NB4 (cell line): ENCODE measurements at regions not wholly inside any gene's neighbourhood (a gene's known extent, or its start where the extent isn't known, plus 50 kb on each side); places are given as distances from the start of the nearest gene placed in this dataset.

Experiments
- DNase-seq: peaks from one replicate; pipeline ENCODE4 v3.0.0; 2010; ENCODE audit warnings: low read depth
- H3K4me3 ChIP-seq: one replicate; pipeline ENCODE4 v1.5.1; 2011; ENCODE audit warnings: mild to moderate bottlenecking, low read depth, low read length, moderate library complexity
- CTCF ChIP-seq: IDR thresholded peaks from one replicate; pipeline ENCODE4 v1.5.1; 2012; ENCODE audit warnings: low read depth, low read length
- MAX ChIP-seq: IDR thresholded peaks from 2 replicates; pipeline ENCODE4 v1.6.1; 2011; ENCODE audit warnings: low read depth, low read length
- MYC ChIP-seq: IDR thresholded peaks from 2 replicates; pipeline ENCODE4 v1.6.1; 2011; ENCODE audit warnings: low read depth, low read length
- POLR2A ChIP-seq: IDR thresholded peaks from 2 replicates; pipeline ENCODE4 v1.6.1; 2011; ENCODE audit warnings: mild to moderate bottlenecking; ENCODE audit not compliant: insufficient read length; ENCODE audit errors: extremely low read depth

DNA sequence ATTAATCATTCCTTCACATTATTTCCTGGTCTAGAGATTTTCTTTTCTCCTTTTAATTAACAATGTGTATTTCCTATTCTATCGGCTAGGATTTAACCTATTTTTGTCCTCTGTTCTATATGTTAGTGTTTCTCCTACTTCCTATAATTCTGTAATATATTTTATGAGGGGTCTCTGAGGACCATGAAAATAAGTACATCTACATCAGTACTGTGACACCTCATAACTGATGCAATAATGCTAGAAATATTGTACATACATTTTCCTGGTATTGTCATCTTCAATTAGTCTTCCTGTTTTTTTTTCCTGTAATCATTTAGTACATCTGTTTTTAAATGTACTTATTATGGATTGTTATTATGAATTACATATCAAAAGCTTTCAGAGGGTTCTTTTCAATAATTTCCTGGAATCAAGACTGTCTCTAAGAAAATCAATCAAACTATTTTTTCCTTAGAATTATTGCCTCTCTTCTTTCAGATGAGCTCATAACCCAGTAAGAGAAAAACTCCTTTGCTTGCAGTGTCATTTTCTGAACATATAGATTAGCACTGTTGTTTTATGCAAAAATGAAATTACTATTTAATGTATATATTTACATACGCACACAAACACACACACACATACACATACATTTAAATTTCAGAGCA lies 1004.3 kb downstream of the SLITRK5 start:
- no peak for DNase-seq
- TF ChIP-seq POLR2A (no peak), CTCF (no peak), MYC (no peak), MAX (no peak)
- H3K4me3 ChIP-seq: no peak overlapping the region

GRCh38 chr13:88676016-88676415 lies 1004.8 kb downstream of the SLITRK5 start:
- no peak overlapping the region for H3K4me3 ChIP-seq
- TF ChIP-seq CTCF (no peak), MAX (no peak), POLR2A (no peak)
- no peak for DNase-seq

DNA sequence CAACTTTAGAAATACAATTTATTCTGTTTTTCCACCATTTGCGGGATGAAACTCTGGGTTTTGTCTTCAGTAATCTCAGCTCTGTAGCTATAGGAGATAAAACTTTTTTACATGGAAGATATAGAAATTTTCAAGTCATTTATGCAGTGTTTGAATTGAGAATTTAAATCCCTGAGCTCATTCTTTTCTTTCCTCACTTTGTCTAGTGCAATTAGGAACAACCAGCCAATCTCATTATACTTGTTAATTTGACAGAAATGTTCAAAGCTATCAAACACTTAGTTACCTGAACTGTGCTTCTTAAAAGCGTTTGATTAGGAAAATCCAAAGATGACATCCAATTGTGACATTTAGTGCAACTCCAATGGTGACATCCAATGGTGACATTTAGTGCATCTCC lies 1014.3 kb downstream of the SLITRK5 start:
- DNase-seq: no peak
- H3K4me3 ChIP-seq: no peak overlapping the region
- no peak for TF ChIP-seq MAX
- no peak for TF ChIP-seq CTCF
- TF ChIP-seq POLR2A: no peak
- TF ChIP-seq MYC: no peak

DNA sequence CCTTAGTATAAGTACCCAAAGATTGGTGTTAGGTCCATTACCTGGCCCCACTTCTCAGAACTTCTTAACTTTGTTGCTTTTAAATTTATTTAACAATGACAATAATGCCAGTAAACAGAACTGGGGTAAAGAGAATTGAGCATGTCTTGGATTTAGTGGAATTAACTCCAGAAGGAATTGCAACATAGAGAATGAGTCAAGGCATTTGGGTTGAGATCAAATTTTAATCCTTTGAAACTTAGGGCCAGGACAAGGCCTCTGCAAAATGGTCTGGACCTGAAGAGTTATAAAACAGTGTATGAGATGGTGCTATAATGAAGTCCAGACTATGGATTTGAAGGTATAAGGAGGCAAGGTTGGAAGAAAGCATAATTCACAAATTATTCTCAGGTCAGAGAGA lies 1030.4 kb downstream of the SLITRK5 start:
- DNase-seq: no peak
- H3K4me3 ChIP-seq: no peak overlapping the region
- no peak for TF ChIP-seq MAX
- TF ChIP-seq POLR2A: no peak
- no peak for TF ChIP-seq CTCF
- TF ChIP-seq MYC: no peak

GRCh38 chr13:88704600-88705275 lies 1033.6 kb downstream of the SLITRK5 start:
- H3K4me3 ChIP-seq: no peak overlapping the region
- no peak for TF ChIP-seq MYC
- DNase-seq: no peak

GRCh38 chr13:88707646-88708045 lies 1036.5 kb downstream of the SLITRK5 start:
- no peak for DNase-seq

More at GRCh38 chr13:88707646-88708045, 1036.5 kb downstream of the SLITRK5 start:
- no peak overlapping the region for H3K4me3 ChIP-seq
- TF ChIP-seq POLR2A (no peak), MYC (no peak), MAX (no peak), CTCF (no peak)
